ENCODE measurements at regions not wholly inside any gene's neighbourhood (a gene's known extent, or its start where the extent isn't known, plus 50 kb on each side); places are given as distances from the start of the nearest gene placed in this dataset.

DNA sequence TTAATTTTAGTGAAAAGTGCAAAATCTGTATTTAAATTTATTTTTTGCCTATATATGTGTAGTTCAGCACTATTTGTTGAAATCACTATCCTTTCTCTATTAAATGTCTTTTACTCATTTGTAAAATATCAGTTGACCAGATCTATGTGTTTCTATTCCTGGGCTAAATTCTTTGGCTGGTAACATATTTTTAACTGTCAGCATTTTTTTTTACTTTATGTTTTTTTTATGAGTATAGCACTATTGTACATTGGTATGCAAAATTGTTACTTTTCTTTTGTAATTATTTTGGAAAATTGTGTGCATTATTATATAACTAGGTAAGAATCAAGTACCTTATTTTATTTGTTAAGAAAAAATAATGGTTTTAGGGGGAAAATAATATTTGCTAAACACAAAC is 582.8 kb upstream of the ADGRB3 start:
- TF ChIP-seq POLR2A (IDR thresholded peaks at IDR 0.05; ENCODE audit: low read length): no peak
- TF ChIP-seq EP300 (IDR thresholded peaks at IDR 0.05): no peak
- TF ChIP-seq, protein P1, sequence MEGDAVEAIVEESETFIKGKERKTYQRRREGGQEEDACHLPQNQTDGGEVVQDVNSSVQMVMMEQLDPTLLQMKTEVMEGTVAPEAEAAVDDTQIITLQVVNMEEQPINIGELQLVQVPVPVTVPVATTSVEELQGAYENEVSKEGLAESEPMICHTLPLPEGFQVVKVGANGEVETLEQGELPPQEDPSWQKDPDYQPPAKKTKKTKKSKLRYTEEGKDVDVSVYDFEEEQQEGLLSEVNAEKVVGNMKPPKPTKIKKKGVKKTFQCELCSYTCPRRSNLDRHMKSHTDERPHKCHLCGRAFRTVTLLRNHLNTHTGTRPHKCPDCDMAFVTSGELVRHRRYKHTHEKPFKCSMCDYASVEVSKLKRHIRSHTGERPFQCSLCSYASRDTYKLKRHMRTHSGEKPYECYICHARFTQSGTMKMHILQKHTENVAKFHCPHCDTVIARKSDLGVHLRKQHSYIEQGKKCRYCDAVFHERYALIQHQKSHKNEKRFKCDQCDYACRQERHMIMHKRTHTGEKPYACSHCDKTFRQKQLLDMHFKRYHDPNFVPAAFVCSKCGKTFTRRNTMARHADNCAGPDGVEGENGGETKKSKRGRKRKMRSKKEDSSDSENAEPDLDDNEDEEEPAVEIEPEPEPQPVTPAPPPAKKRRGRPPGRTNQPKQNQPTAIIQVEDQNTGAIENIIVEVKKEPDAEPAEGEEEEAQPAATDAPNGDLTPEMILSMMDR (IDR thresholded peaks at IDR 0.05): no peak
- no peak for TF ChIP-seq CEBPB (IDR thresholded peaks at IDR 0.05)
- no peak for TF ChIP-seq ZNF302 (CRISPR knock-in tag; IDR thresholded peaks at IDR 0.05)
- TF ChIP-seq KDM5A (IDR thresholded peaks at IDR 0.05): no peak
- no peak for TF ChIP-seq SMC3 (IDR thresholded peaks at IDR 0.05)
- no peak for TF ChIP-seq RCOR1 (IDR thresholded peaks at IDR 0.05; ENCODE audit: low read depth, low read length)
- no peak for TF ChIP-seq BHLHE40 (IDR thresholded peaks at IDR 0.05; ENCODE audit: low read depth, low read length)

All from A549 (cell line).